GM18870 (cell line): ENCODE measurements at regions not wholly inside any gene's neighbourhood (a gene's known extent, or its start where the extent isn't known, plus 50 kb on each side); places are given as distances from the start of the nearest gene placed in this dataset.
A peak's percentile ranks its signal among the peaks of the same experiment; 100 is the strongest.
"Not testable (repeated sequence)": the region's sequence is repeated elsewhere in the genome, so short reads cannot be mapped to it uniquely, and the experiment has no call there.

Experiments used
- ATAC-seq: cut with Tn5 transposase; IDR thresholded peaks from one replicate; pipeline ENCODE4 v1.9.1; 2021; ENCODE audit warnings: moderate library complexity; ENCODE audit not compliant: unreplicated experiment

DNA sequence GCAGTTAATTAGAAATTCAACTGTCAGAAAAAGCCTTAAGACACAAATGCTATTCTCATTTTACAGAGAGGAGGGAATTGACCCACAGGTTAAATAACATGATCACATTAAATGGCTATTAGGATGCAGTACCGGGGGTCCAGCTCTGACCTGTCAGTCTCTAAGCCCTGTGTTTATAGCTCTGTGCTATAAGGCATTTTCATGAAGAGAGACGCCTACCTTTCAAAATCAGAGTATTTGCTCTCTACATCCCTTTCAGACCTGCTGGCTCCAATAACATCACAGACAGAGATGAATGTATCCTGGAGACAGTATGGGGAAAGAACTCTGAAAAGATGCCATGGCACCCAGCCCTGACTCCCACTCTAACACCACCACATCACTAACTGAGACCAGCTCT lies 189.9 kb upstream of the PRSS58 start:
- ATAC-seq = no peak

GRCh38 chr7:142445019-142445686 lies 187.3 kb upstream of the PRSS58 start:
- no peak for ATAC-seq

GRCh38 chr7:142443216-142444010 lies 185.6 kb upstream of the PRSS58 start:
- ATAC-seq = no peak

DNA sequence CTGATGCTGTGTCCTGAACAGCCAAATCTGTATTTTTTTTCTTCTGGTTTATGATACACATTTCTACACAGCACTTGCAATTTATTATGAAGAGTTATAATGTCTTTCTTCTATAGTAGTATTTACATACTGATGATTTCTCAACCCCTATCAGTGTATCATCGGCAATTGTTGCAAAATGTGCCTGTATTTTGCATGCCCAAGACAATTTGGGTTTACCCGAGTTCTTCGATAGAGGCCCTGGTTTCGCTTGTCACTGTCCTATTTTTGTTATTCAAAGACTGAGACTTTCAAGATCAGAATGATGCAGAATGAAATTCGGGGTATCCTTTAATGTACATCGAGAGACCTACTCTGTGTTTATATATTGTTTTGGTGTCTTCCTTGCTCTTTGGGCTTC lies 184.5 kb upstream of the PRSS58 start:
- no peak for ATAC-seq

- ATAC-seq = peak; percentile 36
Measured at GRCh38 chr7:142440906-142441411, 183.1 kb upstream of the PRSS58 start.

DNA sequence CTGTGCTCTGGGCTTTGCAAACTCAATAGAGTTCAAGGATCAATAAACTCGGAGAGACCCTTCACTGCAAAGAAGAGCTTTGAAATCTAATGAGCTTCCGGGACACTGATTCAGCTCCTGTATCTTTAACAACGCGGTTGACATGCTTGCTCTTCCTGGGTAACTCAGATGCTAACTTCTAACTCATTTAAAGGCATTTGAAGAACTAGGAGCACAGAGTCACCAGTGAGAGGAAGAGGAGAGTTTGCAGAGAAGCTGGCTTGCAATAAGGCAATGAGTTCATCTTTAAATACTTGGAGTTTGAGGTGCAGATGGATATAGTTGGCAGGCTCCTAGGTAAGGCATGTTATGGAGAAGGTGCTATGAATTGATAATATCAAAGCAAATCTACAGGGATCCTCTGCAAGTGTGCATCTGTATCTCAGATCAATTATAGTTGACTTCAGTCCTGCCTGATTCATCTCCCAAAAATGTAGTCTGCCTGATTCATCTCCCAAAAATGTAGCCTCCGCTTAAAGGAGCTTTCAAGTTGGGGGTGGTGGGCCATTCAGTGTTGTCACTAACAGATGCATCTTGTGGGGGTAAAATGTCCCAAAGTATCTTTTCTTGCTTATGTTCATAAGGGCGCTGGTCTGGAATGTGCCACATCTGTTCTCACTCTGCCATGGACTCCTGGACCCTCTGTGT lies 182.5 kb upstream of the PRSS58 start:
- no peak for ATAC-seq

DNA sequence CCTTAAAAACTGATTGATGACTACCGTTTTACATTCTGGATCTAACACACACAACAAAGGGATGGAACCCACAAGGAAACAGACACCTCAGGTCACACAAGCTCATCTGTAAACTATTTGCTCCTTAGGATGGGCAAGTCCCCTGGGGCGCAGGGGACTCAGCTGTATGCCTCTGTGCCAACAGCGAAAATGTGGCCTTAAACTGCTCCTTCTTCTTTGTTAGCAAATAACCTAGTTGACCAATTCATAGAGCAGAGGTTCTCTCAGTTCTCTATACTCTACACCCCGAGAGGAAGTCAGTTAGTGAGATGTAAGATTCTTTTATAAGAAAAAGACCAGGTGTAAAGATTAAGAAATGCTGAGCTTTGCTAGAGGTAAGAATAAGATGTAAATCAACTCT lies 181.9 kb upstream of the PRSS58 start:
- ATAC-seq = peak; percentile 49

DNA sequence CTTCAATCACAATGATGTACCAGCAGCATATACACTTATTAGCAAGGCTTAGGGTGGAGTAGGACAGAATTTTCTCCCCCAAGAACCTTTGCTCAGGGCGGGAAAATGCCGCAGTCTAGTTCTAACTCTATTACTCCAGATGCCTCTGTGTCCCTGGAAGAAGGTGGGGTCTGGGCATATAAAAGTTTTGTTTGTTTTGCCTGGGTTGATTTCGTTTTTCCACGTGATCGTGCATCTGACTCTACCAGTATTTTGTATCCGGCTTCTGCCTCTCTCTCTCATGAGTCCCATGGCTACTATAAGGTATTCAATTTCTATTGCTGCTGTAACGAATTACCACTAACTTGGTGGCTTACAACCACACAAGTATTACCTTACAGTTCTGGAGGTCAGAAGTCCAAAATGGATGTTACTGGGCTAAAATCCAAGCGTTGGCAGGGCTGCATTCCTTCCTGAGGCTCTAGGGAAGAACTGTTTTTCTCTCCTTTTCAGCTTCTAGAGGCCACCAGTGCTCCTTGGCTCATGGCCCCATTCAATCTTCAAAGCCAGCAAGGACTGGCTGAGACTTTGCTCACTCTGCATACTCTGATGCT lies 181.2 kb upstream of the PRSS58 start:
- ATAC-seq = no peak

DNA sequence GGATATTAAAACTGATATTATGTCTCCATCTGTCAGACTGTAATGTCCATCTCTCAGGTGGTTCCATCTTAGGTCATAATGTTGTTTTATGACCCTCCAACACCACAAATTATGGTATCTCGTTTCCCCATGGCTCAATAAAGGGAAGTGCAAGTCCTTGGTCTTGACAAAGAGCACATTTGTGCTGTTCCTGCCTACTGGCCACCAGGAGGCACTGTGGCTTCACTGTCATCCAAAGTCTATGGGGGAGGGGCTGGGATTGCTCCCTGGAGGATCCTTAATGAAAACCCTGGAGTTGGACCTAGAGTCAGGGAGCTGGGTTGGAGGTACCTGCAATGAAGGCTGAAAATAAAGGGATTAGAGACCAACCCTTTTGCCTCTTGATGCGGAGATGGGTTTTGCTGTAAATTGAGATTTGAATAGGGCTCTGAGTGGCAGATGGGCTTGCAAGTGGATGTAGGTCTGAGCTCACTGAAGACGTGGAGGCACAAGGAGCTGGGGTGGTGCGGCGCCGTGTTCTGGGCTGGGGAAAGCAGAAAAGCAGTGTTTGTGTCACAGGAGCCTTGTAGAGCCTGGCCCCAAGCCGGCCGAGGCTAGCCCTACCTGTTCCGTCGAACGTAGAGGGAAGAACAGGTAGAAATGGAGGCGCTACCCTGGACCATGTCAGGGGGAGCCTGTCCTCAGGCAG lies 180.5 kb upstream of the PRSS58 start:
- ATAC-seq = no peak

- ATAC-seq = no peak
Measured at GRCh38 chr7:142437741-142438140, 179.9 kb upstream of the PRSS58 start.

GRCh38 chr7:142436601-142437000 lies 178.7 kb upstream of the PRSS58 start:
- no peak for ATAC-seq

GRCh38 chr7:142435606-142436005 lies 177.7 kb upstream of the PRSS58 start:
- ATAC-seq = not testable (repeated sequence)

- ATAC-seq = no peak
Measured at GRCh38 chr7:142434666-142435167, 176.9 kb upstream of the PRSS58 start.

- not testable (repeated sequence) for ATAC-seq
Measured at GRCh38 chr7:142434133-142434532, 176.3 kb upstream of the PRSS58 start.

GRCh38 chr7:142432377-142432776 lies 174.5 kb upstream of the PRSS58 start:
- no peak for ATAC-seq

- no peak for ATAC-seq
Measured at GRCh38 chr7:142431491-142431890, 173.6 kb upstream of the PRSS58 start.

DNA sequence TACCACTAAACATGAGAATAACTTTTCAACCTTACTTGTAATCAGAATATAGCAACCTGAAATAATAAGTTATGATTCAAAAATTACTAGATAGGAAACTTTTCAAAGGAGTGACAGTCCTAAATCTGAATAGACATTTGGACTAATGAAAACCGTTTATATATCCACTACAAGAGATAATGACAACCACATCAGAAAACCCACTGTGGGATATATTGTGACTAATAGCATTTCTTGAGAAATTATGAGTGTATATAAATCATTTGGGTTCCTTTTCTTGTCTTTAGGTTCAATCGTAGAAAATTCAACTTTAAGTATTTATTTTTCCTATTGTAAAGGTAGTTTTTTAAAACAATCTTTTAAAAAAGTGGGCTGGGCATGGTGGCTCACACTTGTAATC lies 170.2 kb upstream of the PRSS58 start:
- ATAC-seq = no peak

- no peak for ATAC-seq
Measured at GRCh38 chr7:142425281-142425680, 167.4 kb upstream of the PRSS58 start.

DNA sequence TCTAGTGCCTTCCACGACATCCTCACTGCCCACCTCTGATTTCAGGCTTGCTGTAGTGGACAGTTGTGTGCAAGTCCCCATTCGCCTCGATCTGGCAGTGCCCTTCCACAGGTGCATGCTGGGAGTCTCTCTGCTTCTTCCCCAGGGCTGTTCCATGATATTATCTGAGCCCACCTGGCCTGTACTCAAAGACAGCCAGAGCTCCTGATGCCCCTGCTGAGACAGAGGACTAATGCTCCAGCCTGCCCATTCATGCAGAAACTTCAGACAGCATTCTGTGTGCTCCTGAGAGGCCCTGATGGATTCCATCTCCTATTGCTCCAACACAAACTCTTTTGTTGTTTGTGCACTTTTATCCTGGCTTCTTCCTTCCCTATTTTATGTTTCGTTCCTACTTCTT lies 164.8 kb upstream of the PRSS58 start:
- ATAC-seq = no peak

GRCh38 chr7:142420554-142421362 lies 162.9 kb upstream of the PRSS58 start:
- ATAC-seq = no peak
